Activated CD4-positive, alpha-beta memory T cell treated with anti-CD3 and anti-CD28 coated beads for 36 hours (primary cell): ENCODE measurements at regions not wholly inside any gene's neighbourhood (a gene's known extent, or its start where the extent isn't known, plus 50 kb on each side); places are given as distances from the start of the nearest gene placed in this dataset.
A peak's percentile ranks its signal among the peaks of the same experiment; 100 is the strongest.

Experiments used
- CTCF ChIA-PET: fragments of 350-600 bp; sonication (Branson Sonifier 250); formaldehyde crosslinking; loops from one replicate; lab custom pipeline; 2021; ENCODE audit warnings: antibody characterized with exemption, inconsistent platforms; lab: Charles Lee
- POLR2A ChIA-PET: fragments of 350-600 bp; sonication (Branson Sonifier 250); formaldehyde crosslinking; loops from one replicate; lab custom pipeline; 2021; ENCODE audit warnings: antibody characterized with exemption; lab: Charles Lee
- DNase-seq: peaks from one replicate; pipeline ENCODE4 v3.0.0-alpha.2; 2020
- H3K27ac Mint-ChIP-seq: one replicate; pipeline ENCODE4 v1.8.0; 2021; ENCODE audit warnings: mixed read lengths
- H3K27me3 Mint-ChIP-seq: one replicate; pipeline ENCODE4 v1.8.0; 2021; ENCODE audit warnings: mixed read lengths
- H3K36me3 Mint-ChIP-seq: one replicate; pipeline ENCODE4 v1.8.0; 2021; ENCODE audit warnings: mixed read lengths
- H3K4me1 Mint-ChIP-seq: one replicate; pipeline ENCODE4 v1.8.0; 2021; ENCODE audit warnings: low read depth, mixed read lengths
- H3K4me3 Mint-ChIP-seq: one replicate; pipeline ENCODE4 v1.8.0; 2021; ENCODE audit warnings: mild to moderate bottlenecking, mixed read lengths
- H3K9me3 Mint-ChIP-seq: one replicate; pipeline ENCODE4 v1.8.0; 2021; ENCODE audit warnings: mixed read lengths
- intact Hi-C: fragments of 100-400 bp; cut with micrococcal nuclease; formaldehyde crosslinking; loops from one replicate; pipeline ENCODE4 v1.15.1; 2023

GRCh38 chr2:176976736-176977685 lies 235.6 kb upstream of the HNRNPA3 start:
- no peaks in the 10 kb centered on the region for H3K4me1 Mint-ChIP-seq
- H3K36me3 Mint-ChIP-seq = no peaks in the 10 kb centered on the region
- H3K27ac Mint-ChIP-seq = no peak overlapping the region
- POLR2A ChIA-PET = interaction anchor here (0.5 kb wide), 1 partner anchor 44 kb away, joined by 3 read pairs; no protein-coding TSS in a partner anchor
- H3K27me3 Mint-ChIP-seq = peaks cover 7% of the 10 kb centered on the region
- H3K4me3 Mint-ChIP-seq = no peak overlapping the region
- H3K9me3 Mint-ChIP-seq = no peaks in the 10 kb centered on the region
- no peak for DNase-seq
- intact Hi-C loops = no loop called here
- CTCF ChIA-PET = no interaction called here

GRCh38 chr2:176978921-176979320 lies 233.7 kb upstream of the HNRNPA3 start:
- H3K4me3 Mint-ChIP-seq = no peak overlapping the region
- H3K36me3 Mint-ChIP-seq = no peaks in the 10 kb centered on the region
- H3K9me3 Mint-ChIP-seq = no peaks in the 10 kb centered on the region
- POLR2A ChIA-PET = no interaction called here
- H3K27me3 Mint-ChIP-seq = peaks cover 6% of the 10 kb centered on the region
- no peak overlapping the region for H3K27ac Mint-ChIP-seq
- DNase-seq = no peak
- CTCF ChIA-PET = no interaction called here
- H3K4me1 Mint-ChIP-seq = no peaks in the 10 kb centered on the region
- intact Hi-C loops = no loop called here

- intact Hi-C loops = no loop called here
- H3K4me1 Mint-ChIP-seq = no peaks in the 10 kb centered on the region
- H3K4me3 Mint-ChIP-seq = no peak overlapping the region
- H3K27ac Mint-ChIP-seq = no peak overlapping the region
- DNase-seq = no peak
- ChIA-PET POLR2A (no interaction called here), CTCF (no interaction called here)
- peaks cover 6% of the 10 kb centered on the region for H3K27me3 Mint-ChIP-seq
- no peaks in the 10 kb centered on the region for H3K36me3 Mint-ChIP-seq
- H3K9me3 Mint-ChIP-seq = no peaks in the 10 kb centered on the region
Observed at GRCh38 chr2:176979981-176980710, 232.4 kb upstream of the HNRNPA3 start.

GRCh38 chr2:176984987-176985386 lies 227.6 kb upstream of the HNRNPA3 start:
- CTCF ChIA-PET = no interaction called here

GRCh38 chr2:176985871-176986270 lies 226.7 kb upstream of the HNRNPA3 start:
- Mint-ChIP-seq H3K36me3 (no peaks in the 10 kb centered on the region), H3K9me3 (no peaks in the 10 kb centered on the region), H3K27ac (no peak overlapping the region), H3K4me1 (no peaks in the 10 kb centered on the region), H3K4me3 (no peak overlapping the region), H3K27me3 (peaks cover 17% of the 10 kb centered on the region)
- DNase-seq = no peak
- CTCF ChIA-PET = no interaction called here
- POLR2A ChIA-PET = no interaction called here
- intact Hi-C loops = no loop called here

More at GRCh38 chr2:176984987-176985386, 227.6 kb upstream of the HNRNPA3 start:
- no peaks in the 10 kb centered on the region for H3K9me3 Mint-ChIP-seq
- no peaks in the 10 kb centered on the region for H3K4me1 Mint-ChIP-seq
- peaks cover 13% of the 10 kb centered on the region for H3K27me3 Mint-ChIP-seq
- POLR2A ChIA-PET = no interaction called here
- intact Hi-C loops = no loop called here
- no peak overlapping the region for H3K27ac Mint-ChIP-seq
- no peaks in the 10 kb centered on the region for H3K36me3 Mint-ChIP-seq
- DNase-seq = no peak
- H3K4me3 Mint-ChIP-seq = no peak overlapping the region

GRCh38 chr2:176986487-176986886 lies 226.1 kb upstream of the HNRNPA3 start:
- Mint-ChIP-seq H3K27ac (no peak overlapping the region), H3K9me3 (no peaks in the 10 kb centered on the region), H3K4me3 (no peak overlapping the region), H3K36me3 (no peaks in the 10 kb centered on the region), H3K27me3 (peaks cover 18% of the 10 kb centered on the region), H3K4me1 (no peaks in the 10 kb centered on the region)
- intact Hi-C loops = no loop called here
- DNase-seq = no peak
- CTCF ChIA-PET = no interaction called here
- POLR2A ChIA-PET = no interaction called here

- H3K27me3 Mint-ChIP-seq = peaks cover 18% of the 10 kb centered on the region
- intact Hi-C loops = no loop called here
- DNase-seq = no peak
- no peak overlapping the region for H3K27ac Mint-ChIP-seq
- CTCF ChIA-PET = no interaction called here
- no peaks in the 10 kb centered on the region for H3K36me3 Mint-ChIP-seq
- no peak overlapping the region for H3K4me3 Mint-ChIP-seq
- H3K4me1 Mint-ChIP-seq = no peaks in the 10 kb centered on the region
- H3K9me3 Mint-ChIP-seq = no peaks in the 10 kb centered on the region
- POLR2A ChIA-PET = no interaction called here
Observed at GRCh38 chr2:176991411-176991810, 221.2 kb upstream of the HNRNPA3 start.

GRCh38 chr2:176997074-176997791 lies 215.4 kb upstream of the HNRNPA3 start:
- POLR2A ChIA-PET = no interaction called here
- Mint-ChIP-seq H3K27me3 (no peaks in the 10 kb centered on the region), H3K9me3 (no peaks in the 10 kb centered on the region), H3K36me3 (no peaks in the 10 kb centered on the region), H3K4me1 (peaks cover 19% of the 10 kb centered on the region), H3K27ac (peak overlapping the region; percentile 18), H3K4me3 (no peak overlapping the region)
- CTCF ChIA-PET = no interaction called here
- DNase-seq = peak; percentile 34
- intact Hi-C loops = loop anchor here (1.0 to 5.0 kb wide), 4 partner anchors 65 to 787 kb away; no protein-coding TSS in a partner anchor

GRCh38 chr2:176997792-176998169 lies 214.8 kb upstream of the HNRNPA3 start:
- intact Hi-C loops = loop anchor here (1.0 to 5.0 kb wide), 4 partner anchors 65 to 787 kb away; no protein-coding TSS in a partner anchor
- no peaks in the 10 kb centered on the region for H3K9me3 Mint-ChIP-seq

GRCh38 chr2:176999301-176999700 lies 213.3 kb upstream of the HNRNPA3 start:
- ChIA-PET POLR2A (no interaction called here), CTCF (no interaction called here)
- H3K4me3 Mint-ChIP-seq = no peak overlapping the region
- H3K4me1 Mint-ChIP-seq = peaks cover 19% of the 10 kb centered on the region
- intact Hi-C loops = loop anchor here (5.0 kb wide), 2 partner anchors 148 to 172 kb away; no protein-coding TSS in a partner anchor
- no peaks in the 10 kb centered on the region for H3K9me3 Mint-ChIP-seq
- H3K27me3 Mint-ChIP-seq = peaks cover 3% of the 10 kb centered on the region
- no peak for DNase-seq
- H3K27ac Mint-ChIP-seq = no peak overlapping the region
- H3K36me3 Mint-ChIP-seq = no peaks in the 10 kb centered on the region

More at GRCh38 chr2:176997792-176998169, 214.8 kb upstream of the HNRNPA3 start:
- H3K4me1 Mint-ChIP-seq = peaks cover 19% of the 10 kb centered on the region
- ChIA-PET CTCF (interaction anchor here (0.8 kb wide), 1 partner anchor 167 kb away, joined by 3 read pairs; no protein-coding TSS in a partner anchor), POLR2A (no interaction called here)
- H3K36me3 Mint-ChIP-seq = no peaks in the 10 kb centered on the region
- no peak overlapping the region for H3K4me3 Mint-ChIP-seq
- DNase-seq = no peak
- peak overlapping the region; percentile 18 for H3K27ac Mint-ChIP-seq
- peaks cover 3% of the 10 kb centered on the region for H3K27me3 Mint-ChIP-seq

GRCh38 chr2:177000061-177000714 lies 212.4 kb upstream of the HNRNPA3 start:
- H3K4me3 Mint-ChIP-seq = no peak overlapping the region
- no peaks in the 10 kb centered on the region for H3K36me3 Mint-ChIP-seq
- no peaks in the 10 kb centered on the region for H3K9me3 Mint-ChIP-seq
- POLR2A ChIA-PET = no interaction called here
- no peak for DNase-seq
- H3K27me3 Mint-ChIP-seq = peaks cover 3% of the 10 kb centered on the region
- CTCF ChIA-PET = interaction anchor here (1.2 kb wide), 1 partner anchor 165 kb away, joined by 3 read pairs; no protein-coding TSS in a partner anchor
- H3K27ac Mint-ChIP-seq = no peak overlapping the region
- peaks cover 19% of the 10 kb centered on the region for H3K4me1 Mint-ChIP-seq
- intact Hi-C loops = no loop called here
